ENCODE measurements at regions not wholly inside any gene's neighbourhood (a gene's known extent, or its start where the extent isn't known, plus 50 kb on each side); places are given as distances from the start of the nearest gene placed in this dataset.

DNA sequence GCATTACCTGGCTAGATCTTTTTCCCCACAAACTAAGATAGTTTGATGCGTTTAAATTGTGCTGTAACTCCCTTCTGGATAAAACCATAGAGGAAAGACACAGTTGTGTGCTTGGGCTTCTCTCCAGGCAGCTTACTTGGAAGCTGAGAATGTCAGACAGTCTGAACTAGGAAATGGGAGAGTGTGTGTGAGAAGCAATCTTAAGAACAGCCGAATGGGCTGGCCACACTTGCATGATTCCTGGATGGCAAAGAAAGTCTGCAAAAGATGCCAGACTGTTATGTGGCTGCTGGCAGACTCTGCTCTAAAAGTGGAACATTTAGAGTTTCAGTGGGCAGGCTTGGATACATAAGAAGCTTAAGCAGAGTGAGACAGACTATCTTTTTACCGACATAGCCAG, 384.3 kb upstream of the PSMD7 start (continued):
- TF ChIP-seq, protein P1, sequence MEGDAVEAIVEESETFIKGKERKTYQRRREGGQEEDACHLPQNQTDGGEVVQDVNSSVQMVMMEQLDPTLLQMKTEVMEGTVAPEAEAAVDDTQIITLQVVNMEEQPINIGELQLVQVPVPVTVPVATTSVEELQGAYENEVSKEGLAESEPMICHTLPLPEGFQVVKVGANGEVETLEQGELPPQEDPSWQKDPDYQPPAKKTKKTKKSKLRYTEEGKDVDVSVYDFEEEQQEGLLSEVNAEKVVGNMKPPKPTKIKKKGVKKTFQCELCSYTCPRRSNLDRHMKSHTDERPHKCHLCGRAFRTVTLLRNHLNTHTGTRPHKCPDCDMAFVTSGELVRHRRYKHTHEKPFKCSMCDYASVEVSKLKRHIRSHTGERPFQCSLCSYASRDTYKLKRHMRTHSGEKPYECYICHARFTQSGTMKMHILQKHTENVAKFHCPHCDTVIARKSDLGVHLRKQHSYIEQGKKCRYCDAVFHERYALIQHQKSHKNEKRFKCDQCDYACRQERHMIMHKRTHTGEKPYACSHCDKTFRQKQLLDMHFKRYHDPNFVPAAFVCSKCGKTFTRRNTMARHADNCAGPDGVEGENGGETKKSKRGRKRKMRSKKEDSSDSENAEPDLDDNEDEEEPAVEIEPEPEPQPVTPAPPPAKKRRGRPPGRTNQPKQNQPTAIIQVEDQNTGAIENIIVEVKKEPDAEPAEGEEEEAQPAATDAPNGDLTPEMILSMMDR (conservative IDR thresholded peaks at IDR 0.05; ENCODE audit: low read depth in 2 of 2) = no peak

DNA sequence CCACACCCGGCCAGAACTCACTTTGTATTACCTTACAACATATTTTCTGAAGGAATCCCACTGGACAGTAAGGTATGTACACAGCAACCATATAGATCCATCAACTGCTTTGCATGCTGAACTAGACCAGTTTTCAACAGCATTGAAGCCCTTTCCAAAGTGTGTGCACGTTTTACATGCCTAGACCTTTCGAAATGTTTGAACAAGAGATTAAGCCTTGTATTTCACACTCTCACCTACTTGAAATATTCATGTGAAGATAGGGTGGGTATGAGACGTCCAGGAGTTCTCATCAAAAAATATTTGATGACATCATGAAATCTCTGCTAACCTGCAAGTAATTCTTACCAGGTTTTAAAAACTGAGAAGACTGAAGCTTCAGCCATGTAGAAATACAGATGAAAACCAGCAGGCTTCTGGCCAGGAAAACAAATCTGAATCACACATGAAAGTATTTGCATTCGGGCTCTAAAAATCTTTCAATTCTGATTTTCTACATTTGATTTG, 387.0 kb upstream of the PSMD7 start:
- Mint-ChIP-seq H3K9me3 (no peaks in the 10 kb centered on the region; the same call in 2 of the 3 replicates), H3K4me3 (no peak overlapping the region), H3K27me3 (ENCODE audit: insufficient read depth, low read depth, poor library complexity) (peaks cover 3% of the 10 kb centered on the region), H3K4me1 (no peaks in the 10 kb centered on the region), H3K27ac (no peak overlapping the region), H3K36me3 (ENCODE audit: low read depth) (no peaks in the 10 kb centered on the region)
- no peak overlapping the region for H3K4me2 ChIP-seq
- no peaks in the 10 kb centered on the region for H3K9me2 ChIP-seq (ENCODE audit: insufficient read depth)
- H3K79me2 ChIP-seq (replicated peaks; ENCODE audit: insufficient read depth) = no peaks in the 10 kb centered on the region
- ATAC-seq = no peak
- H3K4me3 ChIP-seq = no peak overlapping the region
- no peaks in the 10 kb centered on the region for H3F3A ChIP-seq (replicated peaks; ENCODE audit: low read depth)
- H2AFZ ChIP-seq = no peak overlapping the region
- H4K20me1 ChIP-seq (replicated peaks; ENCODE audit: insufficient read depth) = no peaks in the 10 kb centered on the region
- no peaks in the 10 kb centered on the region for H3K36me3 ChIP-seq (ENCODE audit: insufficient read depth)
- no peak for DNase-seq (ENCODE audit: low spot score)
- no peak overlapping the region for H3K27ac ChIP-seq (ENCODE audit: low read depth)
- H3K27me3 ChIP-seq (ENCODE audit: insufficient read depth) = no peaks in the 10 kb centered on the region
- H3K4me1 ChIP-seq (ENCODE audit: insufficient read depth) = no peaks in the 10 kb centered on the region
- no peak for TF ChIP-seq ZNF114 (CRISPR knock-in tag; IDR thresholded peaks at IDR 0.05)
- TF ChIP-seq, protein P1 (conservative IDR thresholded peaks at IDR 0.05; ENCODE audit: low read depth in 2 of 2) = no peak
- no peak for TF ChIP-seq JUNB (IDR thresholded peaks at IDR 0.05; ENCODE audit: unreplicated experiment)
- TF ChIP-seq CREB1 (CRISPR knock-in tag; IDR thresholded peaks at IDR 0.05; ENCODE audit: low read depth) = no peak
- TF ChIP-seq NANOG (IDR thresholded peaks at IDR 0.05; ENCODE audit: borderline replicate concordance) = no peak
- TF ChIP-seq EZH2phosphoT487 (IDR thresholded peaks at IDR 0.05; ENCODE audit: unreplicated experiment) = no peak
- TF ChIP-seq, protein P2, sequence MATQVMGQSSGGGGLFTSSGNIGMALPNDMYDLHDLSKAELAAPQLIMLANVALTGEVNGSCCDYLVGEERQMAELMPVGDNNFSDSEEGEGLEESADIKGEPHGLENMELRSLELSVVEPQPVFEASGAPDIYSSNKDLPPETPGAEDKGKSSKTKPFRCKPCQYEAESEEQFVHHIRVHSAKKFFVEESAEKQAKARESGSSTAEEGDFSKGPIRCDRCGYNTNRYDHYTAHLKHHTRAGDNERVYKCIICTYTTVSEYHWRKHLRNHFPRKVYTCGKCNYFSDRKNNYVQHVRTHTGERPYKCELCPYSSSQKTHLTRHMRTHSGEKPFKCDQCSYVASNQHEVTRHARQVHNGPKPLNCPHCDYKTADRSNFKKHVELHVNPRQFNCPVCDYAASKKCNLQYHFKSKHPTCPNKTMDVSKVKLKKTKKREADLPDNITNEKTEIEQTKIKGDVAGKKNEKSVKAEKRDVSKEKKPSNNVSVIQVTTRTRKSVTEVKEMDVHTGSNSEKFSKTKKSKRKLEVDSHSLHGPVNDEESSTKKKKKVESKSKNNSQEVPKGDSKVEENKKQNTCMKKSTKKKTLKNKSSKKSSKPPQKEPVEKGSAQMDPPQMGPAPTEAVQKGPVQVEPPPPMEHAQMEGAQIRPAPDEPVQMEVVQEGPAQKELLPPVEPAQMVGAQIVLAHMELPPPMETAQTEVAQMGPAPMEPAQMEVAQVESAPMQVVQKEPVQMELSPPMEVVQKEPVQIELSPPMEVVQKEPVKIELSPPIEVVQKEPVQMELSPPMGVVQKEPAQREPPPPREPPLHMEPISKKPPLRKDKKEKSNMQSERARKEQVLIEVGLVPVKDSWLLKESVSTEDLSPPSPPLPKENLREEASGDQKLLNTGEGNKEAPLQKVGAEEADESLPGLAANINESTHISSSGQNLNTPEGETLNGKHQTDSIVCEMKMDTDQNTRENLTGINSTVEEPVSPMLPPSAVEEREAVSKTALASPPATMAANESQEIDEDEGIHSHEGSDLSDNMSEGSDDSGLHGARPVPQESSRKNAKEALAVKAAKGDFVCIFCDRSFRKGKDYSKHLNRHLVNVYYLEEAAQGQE (IDR thresholded peaks at IDR 0.05; ENCODE audit: unreplicated experiment) = no peak
- TF ChIP-seq, protein P3, sequence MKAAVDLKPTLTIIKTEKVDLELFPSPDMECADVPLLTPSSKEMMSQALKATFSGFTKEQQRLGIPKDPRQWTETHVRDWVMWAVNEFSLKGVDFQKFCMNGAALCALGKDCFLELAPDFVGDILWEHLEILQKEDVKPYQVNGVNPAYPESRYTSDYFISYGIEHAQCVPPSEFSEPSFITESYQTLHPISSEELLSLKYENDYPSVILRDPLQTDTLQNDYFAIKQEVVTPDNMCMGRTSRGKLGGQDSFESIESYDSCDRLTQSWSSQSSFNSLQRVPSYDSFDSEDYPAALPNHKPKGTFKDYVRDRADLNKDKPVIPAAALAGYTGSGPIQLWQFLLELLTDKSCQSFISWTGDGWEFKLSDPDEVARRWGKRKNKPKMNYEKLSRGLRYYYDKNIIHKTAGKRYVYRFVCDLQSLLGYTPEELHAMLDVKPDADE (IDR thresholded peaks at IDR 0.05) = no peak
- TF ChIP-seq, protein P4, sequence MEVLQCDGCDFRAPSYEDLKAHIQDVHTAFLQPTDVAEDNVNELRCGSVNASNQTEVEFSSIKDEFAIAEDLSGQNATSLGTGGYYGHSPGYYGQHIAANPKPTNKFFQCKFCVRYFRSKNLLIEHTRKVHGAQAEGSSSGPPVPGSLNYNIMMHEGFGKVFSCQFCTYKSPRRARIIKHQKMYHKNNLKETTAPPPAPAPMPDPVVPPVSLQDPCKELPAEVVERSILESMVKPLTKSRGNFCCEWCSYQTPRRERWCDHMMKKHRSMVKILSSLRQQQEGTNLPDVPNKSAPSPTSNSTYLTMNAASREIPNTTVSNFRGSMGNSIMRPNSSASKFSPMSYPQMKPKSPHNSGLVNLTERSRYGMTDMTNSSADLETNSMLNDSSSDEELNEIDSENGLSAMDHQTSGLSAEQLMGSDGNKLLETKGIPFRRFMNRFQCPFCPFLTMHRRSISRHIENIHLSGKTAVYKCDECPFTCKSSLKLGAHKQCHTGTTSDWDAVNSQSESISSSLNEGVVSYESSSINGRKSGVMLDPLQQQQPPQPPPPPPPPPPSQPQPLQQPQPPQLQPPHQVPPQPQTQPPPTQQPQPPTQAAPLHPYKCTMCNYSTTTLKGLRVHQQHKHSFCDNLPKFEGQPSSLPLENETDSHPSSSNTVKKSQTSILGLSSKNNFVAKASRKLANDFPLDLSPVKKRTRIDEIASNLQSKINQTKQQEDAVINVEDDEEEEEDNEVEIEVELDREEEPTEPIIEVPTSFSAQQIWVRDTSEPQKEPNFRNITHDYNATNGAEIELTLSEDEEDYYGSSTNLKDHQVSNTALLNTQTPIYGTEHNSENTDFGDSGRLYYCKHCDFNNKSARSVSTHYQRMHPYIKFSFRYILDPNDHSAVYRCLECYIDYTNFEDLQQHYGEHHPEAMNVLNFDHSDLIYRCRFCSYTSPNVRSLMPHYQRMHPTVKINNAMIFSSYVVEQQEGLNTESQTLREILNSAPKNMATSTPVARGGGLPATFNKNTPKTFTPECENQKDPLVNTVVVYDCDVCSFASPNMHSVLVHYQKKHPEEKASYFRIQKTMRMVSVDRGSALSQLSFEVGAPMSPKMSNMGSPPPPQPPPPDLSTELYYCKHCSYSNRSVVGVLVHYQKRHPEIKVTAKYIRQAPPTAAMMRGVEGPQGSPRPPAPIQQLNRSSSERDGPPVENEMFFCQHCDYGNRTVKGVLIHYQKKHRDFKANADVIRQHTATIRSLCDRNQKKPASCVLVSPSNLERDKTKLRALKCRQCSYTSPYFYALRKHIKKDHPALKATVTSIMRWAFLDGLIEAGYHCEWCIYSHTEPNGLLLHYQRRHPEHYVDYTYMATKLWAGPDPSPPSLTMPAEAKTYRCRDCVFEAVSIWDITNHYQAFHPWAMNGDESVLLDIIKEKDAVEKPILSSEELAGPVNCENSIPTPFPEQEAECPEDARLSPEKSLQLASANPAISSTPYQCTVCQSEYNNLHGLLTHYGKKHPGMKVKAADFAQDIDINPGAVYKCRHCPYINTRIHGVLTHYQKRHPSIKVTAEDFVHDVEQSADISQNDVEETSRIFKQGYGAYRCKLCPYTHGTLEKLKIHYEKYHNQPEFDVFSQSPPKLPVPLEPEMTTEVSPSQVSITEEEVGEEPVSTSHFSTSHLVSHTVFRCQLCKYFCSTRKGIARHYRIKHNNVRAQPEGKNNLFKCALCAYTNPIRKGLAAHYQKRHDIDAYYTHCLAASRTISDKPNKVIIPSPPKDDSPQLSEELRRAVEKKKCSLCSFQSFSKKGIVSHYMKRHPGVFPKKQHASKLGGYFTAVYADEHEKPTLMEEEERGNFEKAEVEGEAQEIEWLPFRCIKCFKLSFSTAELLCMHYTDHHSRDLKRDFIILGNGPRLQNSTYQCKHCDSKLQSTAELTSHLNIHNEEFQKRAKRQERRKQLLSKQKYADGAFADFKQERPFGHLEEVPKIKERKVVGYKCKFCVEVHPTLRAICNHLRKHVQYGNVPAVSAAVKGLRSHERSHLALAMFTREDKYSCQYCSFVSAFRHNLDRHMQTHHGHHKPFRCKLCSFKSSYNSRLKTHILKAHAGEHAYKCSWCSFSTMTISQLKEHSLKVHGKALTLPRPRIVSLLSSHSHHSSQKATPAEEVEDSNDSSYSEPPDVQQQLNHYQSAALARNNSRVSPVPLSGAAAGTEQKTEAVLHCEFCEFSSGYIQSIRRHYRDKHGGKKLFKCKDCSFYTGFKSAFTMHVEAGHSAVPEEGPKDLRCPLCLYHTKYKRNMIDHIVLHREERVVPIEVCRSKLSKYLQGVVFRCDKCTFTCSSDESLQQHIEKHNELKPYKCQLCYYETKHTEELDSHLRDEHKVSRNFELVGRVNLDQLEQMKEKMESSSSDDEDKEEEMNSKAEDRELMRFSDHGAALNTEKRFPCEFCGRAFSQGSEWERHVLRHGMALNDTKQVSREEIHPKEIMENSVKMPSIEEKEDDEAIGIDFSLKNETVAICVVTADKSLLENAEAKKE (CRISPR knock-in tag; IDR thresholded peaks at IDR 0.05) = no peak
- TF ChIP-seq ZNF331 (CRISPR knock-in tag; IDR thresholded peaks at IDR 0.05; ENCODE audit: low read depth) = no peak
